ENCODE measurements at regions not wholly inside any gene's neighbourhood (a gene's known extent, or its start where the extent isn't known, plus 50 kb on each side); places are given as distances from the start of the nearest gene placed in this dataset.

- peak; percentile 57 for DNase-seq (ENCODE audit: low read depth, low spot score)
These were observed 70.1 kb upstream of the RAPGEF1 start for GRCh38 chr9:131809941-131810344.

GRCh38 chr9:131808291-131808690 is 68.4 kb upstream of the RAPGEF1 start:
- no peak for DNase-seq (ENCODE audit: low read depth, low spot score)

- no peak for DNase-seq (ENCODE audit: low read depth, low spot score)
These were observed 67.5 kb upstream of the RAPGEF1 start for GRCh38 chr9:131807144-131807983.

GRCh38 chr9:131805803-131806202 is 65.9 kb upstream of the RAPGEF1 start:
- no peak for DNase-seq (ENCODE audit: low read depth, low spot score)

- DNase-seq (ENCODE audit: low read depth, low spot score): no peak
These were observed 65.0 kb upstream of the RAPGEF1 start for GRCh38 chr9:131804826-131805225.

- no peak for DNase-seq (ENCODE audit: low read depth, low spot score)
These were observed 64.0 kb upstream of the RAPGEF1 start for GRCh38 chr9:131803758-131804411.

- no peak for DNase-seq (ENCODE audit: low read depth, low spot score)
These were observed 61.9 kb upstream of the RAPGEF1 start for GRCh38 chr9:131801810-131802209.

- no peak for DNase-seq (ENCODE audit: low read depth, low spot score)
These were observed 61.0 kb upstream of the RAPGEF1 start for GRCh38 chr9:131800843-131801242.

GRCh38 chr9:131800366-131800765 is 60.5 kb upstream of the RAPGEF1 start:
- DNase-seq (ENCODE audit: low read depth, low spot score): no peak

GRCh38 chr9:131799177-131799823 is 59.4 kb upstream of the RAPGEF1 start:
- DNase-seq (ENCODE audit: low read depth, low spot score): peak; percentile 80

- no peak for DNase-seq (ENCODE audit: low read depth, low spot score)
These were observed 58.4 kb upstream of the RAPGEF1 start for GRCh38 chr9:131798246-131798645.

GRCh38 chr9:131794393-131794792 is 54.5 kb upstream of the RAPGEF1 start:
- DNase-seq (ENCODE audit: low read depth, low spot score): no peak

GRCh38 chr9:131791542-131792254 is 51.8 kb upstream of the RAPGEF1 start:
- DNase-seq (ENCODE audit: low read depth, low spot score): no peak
